HG03066 (cell line): ENCODE measurements at regions not wholly inside any gene's neighbourhood (a gene's known extent, or its start where the extent isn't known, plus 50 kb on each side); places are given as distances from the start of the nearest gene placed in this dataset.
A peak's percentile ranks its signal among the peaks of the same experiment; 100 is the strongest.

Source experiments
- ATAC-seq: cut with Tn5 transposase; IDR thresholded peaks from one replicate; pipeline ENCODE4 v1.9.1; 2021; ENCODE audit warnings: low read depth; ENCODE audit not compliant: unreplicated experiment

DNA sequence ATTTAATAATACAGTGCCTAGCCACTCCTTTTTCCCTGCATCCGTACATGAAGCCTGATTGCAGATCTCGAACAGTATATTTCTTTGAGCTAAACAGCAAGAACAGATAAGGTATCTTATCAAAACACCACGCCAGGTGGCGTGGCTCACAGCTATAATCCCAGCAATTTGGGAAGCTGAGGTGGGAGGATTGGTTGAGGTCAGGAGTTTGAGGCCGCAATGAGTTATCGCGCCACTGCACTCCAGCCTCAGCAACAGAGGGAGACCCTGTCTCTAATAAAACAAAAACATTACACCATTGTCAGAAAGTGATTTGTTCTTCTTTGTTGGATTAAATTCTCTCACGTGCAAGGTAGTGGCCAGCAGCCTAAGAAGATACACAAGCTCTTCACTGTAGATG is 291.2 kb upstream of the DMRT1 start:
- ATAC-seq = no peak

DNA sequence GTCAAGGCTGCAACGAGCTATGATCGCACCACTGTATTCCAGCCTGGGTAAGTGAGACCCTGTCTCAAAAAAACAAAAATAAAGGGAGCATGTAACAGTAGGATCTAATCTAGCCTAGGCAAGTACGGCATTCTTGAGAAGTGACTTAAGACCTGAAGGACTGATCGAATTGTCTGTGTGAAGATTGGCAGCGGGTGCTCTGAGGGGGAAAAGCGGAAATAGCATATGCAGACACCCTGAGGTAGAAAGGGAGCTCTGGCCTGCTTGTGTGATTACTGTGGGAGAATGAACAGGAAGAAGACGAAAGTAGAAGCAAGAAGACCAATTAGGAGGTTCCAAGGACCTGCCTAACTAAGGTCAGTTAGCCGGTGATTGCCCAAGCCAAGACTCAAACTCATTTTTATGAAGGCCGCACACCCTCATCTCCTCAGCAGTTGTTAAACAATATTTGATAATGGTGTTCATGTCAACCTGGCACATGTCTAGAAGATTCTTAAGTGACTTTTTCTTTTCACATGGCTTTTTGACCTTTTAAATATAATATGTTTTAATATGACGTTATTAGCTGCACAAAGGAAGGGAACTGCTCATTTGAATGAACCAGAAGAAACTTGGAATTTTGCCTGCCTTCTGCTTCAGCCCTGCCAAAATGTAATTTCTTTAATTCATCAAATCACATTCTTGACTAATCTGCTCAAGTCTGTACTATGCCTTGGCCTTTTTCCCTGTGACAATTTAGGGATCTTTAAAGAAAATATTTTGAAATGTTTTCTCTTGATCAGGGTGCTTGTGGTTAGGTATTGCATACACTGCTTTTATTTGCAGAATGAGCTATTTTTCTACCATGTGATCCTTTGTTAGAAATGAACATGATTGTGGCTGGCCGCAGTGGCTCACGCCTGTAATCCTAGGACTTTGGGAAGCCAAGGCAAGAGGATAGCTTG is 289.2 kb upstream of the DMRT1 start:
- no peak for ATAC-seq

DNA sequence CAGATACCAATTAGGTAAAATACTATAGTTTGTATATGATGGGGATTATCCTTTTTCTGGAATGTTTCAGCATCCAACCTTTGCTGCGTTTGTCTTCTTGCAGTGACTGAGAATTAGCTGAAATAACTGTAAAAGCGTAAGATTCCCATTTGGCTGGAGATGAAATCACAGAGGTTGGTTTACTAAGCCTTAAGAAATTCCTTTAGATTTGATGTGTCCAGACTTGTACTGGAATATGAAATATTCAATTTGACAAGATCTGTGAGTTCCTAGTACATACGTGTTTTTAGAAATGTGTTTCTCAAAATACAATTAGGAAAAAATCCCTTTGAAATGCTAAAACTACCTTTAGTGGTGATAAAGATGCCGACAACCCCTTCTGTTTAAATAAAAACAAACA is 286.0 kb upstream of the DMRT1 start:
- ATAC-seq = no peak

DNA sequence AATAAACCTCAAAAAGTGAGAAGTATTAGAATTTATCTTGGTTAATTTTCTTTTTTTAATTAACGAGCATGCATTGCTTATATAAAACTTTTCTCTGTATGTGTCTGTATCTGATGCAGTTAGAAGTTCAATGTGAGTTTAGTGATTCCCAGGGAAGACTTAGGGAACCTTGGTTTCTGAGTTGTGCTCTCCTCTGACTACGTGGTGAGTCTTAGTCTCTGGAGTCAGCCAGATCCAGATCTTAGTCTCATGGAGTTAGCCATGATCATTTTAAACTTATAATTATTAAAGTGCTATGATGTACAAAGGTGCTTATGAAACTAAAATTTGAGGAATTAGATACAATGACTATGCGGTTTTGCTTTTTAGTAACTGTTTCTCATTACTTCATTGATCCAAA is 285.3 kb upstream of the DMRT1 start:
- no peak for ATAC-seq

DNA sequence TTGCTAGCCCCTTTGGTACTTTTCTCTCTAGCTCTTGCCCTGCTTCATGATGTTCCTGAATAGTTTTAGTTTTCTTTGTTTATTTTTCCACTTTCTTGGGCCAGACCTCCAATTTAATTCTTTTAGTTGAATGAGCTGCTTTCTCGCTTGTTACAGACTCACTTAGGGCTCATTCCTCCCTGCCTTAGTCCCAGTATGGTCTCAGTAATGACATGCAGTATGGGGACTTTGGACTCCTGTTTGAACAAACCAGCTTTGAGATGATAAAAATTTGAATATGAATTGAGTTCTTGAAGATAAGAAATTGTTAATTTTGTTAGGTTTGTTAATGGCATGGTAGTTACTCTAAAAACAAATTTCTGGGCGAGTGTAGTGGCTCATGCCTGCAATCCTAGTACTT is 284.8 kb upstream of the DMRT1 start:
- ATAC-seq = no peak

DNA sequence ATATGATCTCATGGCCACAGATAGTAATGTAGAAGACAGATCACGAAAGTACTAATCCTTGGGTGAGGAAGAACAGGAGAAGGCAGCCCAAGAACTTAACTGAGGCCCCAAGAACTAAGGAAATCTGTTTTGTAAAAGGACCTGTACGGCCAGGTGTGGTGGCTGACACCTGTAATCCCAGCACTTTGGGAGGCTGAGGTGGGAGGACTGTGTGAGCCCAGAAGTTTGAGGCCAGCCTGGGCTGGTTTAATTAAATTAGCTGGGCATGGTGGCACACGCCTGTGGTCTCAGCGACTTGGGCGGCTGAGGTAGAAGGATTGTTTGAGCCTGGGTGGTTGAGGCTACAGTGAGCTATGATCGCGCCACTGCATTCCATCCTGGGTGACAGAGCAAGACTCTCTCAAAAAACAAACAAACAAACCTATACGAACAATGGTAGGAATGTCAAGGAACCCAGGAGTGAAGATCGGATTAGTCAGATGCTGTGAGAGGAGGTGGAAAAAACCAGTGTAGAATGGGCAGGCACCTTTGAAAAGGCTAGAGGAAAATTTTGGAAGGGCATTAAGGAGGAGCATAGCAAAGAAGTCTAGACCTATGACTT is 283.8 kb upstream of the DMRT1 start:
- ATAC-seq = no peak

DNA sequence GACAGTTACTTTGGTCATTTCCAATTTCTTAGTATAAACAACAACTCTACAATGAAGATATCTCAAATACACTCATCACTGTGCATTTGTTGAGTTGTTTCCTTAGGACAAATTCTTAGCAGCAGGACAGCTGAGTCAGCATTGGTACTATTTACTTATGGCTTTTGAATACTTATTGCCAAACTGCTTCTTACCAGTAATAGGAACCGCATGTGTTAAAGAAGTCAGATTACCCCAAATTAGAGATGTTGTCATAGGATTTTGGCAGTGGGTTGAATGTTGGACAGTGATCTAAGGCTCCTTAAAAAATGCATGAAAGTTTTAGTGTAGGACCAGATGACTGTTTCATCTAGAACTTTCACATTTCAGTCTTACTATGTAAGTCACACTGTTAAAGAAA is 280.1 kb upstream of the DMRT1 start:
- no peak for ATAC-seq

DNA sequence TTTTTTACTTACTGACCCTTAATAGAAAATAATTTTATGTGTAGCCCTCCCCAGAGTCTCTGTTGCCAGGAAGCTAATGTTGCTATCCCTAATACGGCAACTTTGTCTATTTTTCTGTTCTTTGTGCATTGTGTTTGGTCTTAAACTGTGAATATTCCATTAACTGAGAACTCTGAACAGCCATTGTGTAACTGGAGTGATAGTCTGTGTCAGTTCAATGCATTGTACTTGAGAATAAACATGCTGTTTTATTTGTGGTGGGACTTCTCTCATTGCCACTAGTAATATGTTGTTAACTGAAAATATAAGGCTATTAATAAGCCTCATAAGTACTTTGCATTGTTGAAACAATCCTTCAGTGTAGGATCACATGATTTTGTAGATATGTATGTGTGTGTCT is 278.3 kb upstream of the DMRT1 start:
- ATAC-seq = no peak

DNA sequence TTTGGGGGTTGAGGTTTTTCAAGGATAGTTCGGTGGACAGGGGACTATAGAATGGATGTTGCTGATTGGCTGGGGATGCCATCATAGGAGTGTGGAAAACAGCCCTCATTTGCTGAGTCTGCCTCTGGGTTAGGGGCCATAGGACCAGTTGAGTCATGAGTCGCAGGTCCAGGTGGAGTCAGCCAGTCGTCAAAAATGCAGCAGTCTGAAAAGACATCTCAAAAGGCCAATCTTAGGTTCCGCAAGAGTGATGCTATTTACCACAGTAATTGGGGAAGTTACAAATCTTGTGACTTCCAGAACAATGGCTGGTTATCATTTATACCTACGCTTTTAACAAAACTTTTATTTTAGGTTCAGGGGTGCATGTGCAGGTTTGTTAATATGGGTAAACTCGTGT is 276.0 kb upstream of the DMRT1 start:
- ATAC-seq = no peak

DNA sequence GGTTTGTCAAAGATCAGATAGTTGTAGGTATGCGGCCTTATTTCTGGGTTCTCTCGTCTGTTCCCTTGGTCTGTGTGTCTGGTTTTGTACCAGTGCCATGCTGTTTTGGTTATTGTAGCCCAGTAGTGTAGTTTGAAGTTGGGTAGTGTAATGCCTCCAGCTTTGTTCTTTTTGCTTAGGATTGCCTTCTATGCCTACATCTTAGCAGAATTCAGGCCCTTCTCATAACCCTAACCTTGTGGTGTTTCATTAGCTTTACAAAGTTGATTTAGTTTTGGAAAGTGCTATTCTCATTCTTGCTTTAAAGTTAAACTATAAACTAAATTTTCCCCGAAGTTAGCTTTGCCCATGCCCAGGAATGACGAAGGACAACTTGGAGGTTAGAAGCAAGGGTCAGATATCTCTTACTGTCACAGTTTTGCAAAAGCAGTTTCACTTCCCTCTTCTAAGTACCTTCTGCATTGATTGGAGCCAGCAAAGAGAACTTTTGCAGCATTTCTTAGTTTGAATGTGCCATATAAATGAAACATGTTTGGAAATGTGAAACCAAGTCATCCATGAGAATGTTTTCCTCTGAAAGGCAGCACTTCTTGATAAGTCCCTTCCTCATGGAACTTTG is 274.3 kb upstream of the DMRT1 start:
- peak; percentile 84 for ATAC-seq

DNA sequence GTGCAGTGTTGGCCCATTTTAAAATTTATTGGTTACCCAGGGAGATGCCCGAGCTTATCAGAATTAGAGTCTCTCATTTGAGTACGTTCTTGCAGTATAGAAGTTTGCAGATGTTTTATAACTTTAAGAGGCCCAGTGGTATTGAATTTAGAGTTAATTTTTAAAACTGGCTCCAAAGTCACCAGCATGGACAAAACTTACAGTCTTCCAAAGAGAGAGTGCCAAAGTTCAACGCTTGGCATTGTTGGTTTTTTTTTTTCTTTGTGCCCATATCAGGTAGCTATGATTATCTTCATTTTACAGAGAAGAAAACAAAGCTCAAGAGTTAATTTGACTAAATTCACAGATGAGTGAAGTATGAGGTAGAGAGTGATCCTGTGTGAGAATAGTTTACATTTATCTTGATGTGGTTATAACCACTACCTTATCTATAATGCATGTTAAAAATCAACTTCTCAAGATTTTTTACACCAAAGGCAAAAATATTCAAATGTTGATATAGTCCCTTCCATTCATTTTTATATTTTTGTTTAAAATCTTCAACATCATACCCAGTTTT is 273.7 kb upstream of the DMRT1 start:
- no peak for ATAC-seq

DNA sequence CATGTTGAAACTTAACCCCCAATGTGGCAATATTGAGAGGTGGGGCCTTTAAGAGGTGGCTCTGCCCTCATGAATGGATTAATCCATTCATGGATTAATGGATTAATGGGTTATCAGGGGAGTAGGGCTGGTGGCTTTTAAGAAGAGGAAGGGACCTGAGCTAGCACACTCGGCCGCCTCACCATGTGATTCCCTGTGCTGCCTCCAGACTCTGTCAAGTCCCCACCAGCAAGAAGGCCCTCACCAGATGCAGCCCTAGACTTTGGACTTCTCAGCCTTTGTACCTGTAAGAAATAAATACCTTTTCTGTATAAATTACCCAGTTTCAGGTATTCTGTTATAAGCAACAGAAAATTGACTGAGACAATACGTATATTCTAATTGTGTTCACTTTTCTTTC is 272.2 kb upstream of the DMRT1 start:
- ATAC-seq = no peak

DNA sequence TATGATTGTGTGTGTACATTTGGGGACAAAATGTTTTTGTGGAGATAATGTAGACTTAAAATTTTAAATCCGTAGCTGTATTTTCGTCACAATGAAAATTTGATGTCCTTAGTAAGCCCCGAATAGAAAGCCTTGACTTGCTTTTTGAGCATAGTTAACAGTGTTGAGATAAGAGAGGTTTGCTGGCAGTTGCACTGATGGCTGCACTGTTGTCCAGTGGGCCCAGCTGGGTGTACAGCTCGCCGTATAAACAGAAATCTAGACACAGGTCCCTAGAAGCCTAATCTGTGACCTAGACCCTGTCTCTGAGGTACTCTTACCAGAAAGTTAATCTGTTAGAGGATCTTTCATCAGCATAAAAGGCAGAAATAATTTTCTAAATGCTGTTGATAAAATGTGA is 271.3 kb upstream of the DMRT1 start:
- ATAC-seq = no peak

DNA sequence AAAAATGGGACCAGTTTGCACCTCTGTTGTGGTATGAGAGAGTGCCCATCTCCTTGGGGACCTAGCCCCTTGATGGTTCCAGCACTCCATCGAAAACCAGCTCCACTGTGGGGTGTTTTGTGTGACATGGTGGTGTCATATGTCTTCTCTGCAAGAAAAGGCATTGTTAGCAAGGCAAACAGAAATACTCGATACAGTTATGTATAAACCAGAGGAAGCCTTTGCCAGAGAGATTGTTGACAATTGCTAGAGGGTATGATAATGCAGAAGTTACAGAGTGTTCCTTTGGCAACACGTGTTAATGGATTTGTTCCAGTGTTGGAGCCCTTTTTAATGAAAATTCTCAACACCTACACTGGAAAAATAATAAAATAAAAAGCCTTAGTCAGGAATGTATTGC is 270.4 kb upstream of the DMRT1 start:
- no peak for ATAC-seq

DNA sequence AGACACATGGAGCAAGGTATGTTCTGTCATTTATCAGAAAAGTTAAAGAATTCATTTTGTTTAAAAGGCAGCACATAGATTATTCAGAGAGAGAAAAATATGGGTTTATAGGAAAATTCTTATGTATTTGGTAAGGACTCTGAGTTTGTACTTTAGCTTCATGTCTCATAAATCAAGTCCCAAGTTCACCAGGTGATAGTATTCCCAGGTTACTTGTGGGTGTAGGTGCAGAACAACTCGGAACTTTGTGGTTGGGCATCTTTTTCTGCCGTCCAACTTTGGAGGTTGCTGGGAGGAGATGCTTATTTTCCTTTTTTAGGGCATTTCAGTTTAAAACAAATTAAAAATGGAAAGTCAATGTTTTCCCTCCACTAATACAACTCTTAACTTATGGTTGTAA is 269.8 kb upstream of the DMRT1 start:
- no peak for ATAC-seq

DNA sequence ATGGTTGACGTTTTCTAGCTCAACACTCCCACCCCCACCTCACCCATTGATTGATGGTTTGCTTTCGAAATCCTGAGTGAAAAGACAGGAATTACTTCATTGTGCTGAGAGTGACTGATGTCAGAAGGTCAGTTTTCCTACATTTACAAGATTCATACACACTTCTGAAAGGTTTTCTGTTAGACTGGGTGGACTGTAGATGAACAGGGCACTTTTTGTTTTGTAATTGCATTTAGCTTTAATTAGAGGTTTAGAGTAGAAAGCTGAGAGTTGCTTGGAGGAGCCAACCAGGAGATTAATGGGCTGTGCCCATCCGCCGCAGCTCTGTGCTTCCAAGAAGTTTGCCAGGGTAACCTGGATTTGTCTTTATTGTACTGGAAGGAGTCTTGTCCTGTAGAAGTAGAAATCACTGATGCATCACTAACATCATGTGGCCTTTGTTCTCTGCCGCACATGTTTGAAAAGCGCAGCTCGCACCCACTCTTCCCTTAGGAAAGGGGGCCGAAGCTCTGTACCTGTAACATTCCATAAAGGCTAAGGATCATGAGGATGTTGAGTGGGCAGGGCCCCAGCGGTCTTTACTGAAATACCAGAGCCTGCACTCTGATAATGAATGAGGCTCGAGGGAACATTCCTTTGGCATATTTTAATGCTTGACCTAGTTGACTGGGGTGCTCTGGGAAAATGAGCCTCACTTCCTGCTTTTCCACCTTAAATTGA is 267.6 kb upstream of the DMRT1 start:
- ATAC-seq = no peak

DNA sequence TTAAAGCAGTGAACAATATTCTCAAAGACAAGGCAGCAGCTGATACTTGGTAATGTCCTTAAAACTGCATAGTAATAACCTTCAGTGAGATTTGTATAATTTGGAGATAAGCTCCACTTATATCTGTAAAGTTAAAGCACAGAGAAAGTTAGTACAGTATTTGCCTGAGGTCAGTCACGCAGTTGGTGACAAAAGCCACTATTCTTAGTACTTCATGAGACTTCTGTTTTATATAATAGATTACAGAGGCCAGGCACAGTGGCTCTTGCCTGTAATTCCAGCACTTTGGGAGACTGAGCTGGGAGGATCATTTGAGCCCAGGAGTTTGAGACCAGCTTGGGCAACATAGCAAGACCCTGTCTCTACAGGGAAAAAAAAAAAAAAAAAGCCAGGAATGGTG is 266.4 kb upstream of the DMRT1 start:
- ATAC-seq = no peak

DNA sequence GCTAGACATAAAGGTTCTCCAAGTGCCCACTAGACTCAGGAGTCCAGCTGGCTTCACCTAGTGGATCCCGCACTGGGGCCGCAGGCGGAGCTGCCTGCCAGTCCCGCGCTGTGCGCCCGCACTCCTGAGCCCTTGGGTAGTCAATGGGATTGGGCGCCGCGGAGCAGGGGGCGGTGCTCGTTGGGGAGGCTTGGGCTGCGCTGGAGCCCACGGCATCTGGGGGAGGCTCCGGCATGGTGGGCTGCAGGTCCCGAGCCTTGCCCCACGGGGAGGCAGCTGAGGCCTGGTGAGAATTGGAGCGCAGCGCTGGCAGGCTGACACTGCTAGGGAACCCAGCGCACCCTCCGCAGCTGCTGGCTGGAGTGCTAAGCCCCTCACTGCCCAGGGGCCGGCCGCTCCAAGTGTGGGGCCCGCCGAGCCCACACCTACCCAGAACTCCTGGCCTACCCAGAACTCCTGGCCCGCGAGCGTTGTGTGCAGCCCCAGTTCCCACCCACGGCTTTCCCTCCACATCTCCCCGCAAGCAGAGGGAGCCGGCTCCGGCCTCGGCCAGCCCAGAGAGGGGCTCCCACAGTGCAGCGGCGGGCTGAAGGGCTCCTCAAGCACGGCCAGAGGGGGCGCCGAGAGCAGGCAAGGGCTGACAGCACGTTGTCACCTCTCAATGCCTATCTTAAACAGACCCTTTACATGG is 260.7 kb upstream of the DMRT1 start:
- no peak for ATAC-seq

DNA sequence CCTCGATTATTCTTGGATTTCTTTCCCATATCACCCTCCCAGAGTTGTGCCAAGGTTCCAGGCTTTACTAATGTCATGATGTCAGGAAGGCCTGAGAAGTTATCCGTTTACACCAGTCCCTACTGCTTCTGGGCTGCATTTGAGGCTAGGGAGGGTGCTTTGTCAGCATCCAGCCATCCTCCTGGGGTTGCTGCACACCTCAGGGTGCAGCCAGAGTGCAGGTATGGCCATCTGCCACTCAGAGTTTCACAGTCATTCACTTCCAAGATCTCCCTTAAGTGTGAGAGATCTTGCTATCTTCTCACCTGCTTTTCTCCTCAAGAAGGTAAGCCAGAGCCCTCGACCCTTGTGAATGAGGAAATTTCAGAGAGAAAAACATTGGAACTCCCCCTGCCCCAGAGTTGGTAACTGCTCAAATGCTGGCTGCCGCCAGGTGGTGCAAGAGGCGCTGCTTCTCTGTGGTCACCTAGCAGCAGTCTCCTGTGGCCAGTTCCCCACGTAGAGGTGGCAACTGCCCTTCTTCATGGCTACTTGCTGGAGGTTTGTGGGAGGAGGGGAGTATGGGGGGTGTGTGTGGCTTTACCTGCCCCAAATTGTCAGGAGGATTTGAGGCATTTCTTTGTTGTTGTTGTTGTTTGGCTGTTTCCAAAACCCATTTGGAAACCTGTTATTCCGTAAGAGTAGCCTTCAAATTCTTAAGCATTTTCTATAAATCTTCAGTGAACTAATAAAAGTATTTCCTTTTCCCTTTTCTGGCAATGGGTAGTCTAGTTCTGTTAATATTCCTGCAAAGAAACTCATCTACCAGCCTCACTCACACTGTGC is 259.6 kb upstream of the DMRT1 start:
- ATAC-seq = no peak
